H9 (cell line): ENCODE measurements at regions not wholly inside any gene's neighbourhood (a gene's known extent, or its start where the extent isn't known, plus 50 kb on each side); places are given as distances from the start of the nearest gene placed in this dataset.

Source experiments
- DNase-seq: peaks from one replicate; pipeline ENCODE4 v3.0.0-alpha.2; 2017
- H2AFZ ChIP-seq: one replicate; pipeline ENCODE4 v1.6.1; 2013; ENCODE audit warnings: mild to moderate bottlenecking, low read length, control low read depth, moderate library complexity
- H2AK5ac ChIP-seq: 2 replicates; pipeline ENCODE4 v1.6.1; 2013; ENCODE audit warnings: low read length, control low read depth, mixed read lengths; ENCODE audit not compliant: insufficient read length
- H2BK120ac ChIP-seq: one replicate; pipeline ENCODE4 v1.6.1; 2013; ENCODE audit warnings: low read depth, mild to moderate bottlenecking, low read length, control low read depth, inconsistent platforms; ENCODE audit not compliant: poor library complexity, severe bottlenecking
- H2BK12ac ChIP-seq: 2 replicates; pipeline ENCODE4 v1.6.1; 2013; ENCODE audit warnings: low read length, control low read depth, mixed read lengths, low read depth; ENCODE audit not compliant: insufficient read length
- H2BK15ac ChIP-seq: 2 replicates; pipeline ENCODE4 v1.6.1; 2013; ENCODE audit warnings: low read depth, low read length, control low read depth
- H2BK20ac ChIP-seq: one replicate; pipeline ENCODE4 v1.6.1; 2013; ENCODE audit warnings: low read depth, mild to moderate bottlenecking, low read length, control low read depth, inconsistent platforms; ENCODE audit not compliant: poor library complexity, severe bottlenecking
- H2BK5ac ChIP-seq: 2 replicates; pipeline ENCODE4 v1.6.1; 2013; ENCODE audit warnings: low read length, control low read depth, mixed read lengths; ENCODE audit not compliant: insufficient read length
- H3K14ac ChIP-seq: 2 replicates; pipeline ENCODE4 v1.6.1; 2013; ENCODE audit warnings: low read length, control low read depth; ENCODE audit not compliant: insufficient read depth
- H3K18ac ChIP-seq: 2 replicates; pipeline ENCODE4 v1.6.1; 2013; ENCODE audit warnings: low read depth, mild to moderate bottlenecking, mixed read lengths, low read length, control low read depth; ENCODE audit not compliant: insufficient read length
- H3K23ac ChIP-seq: 2 replicates; pipeline ENCODE4 v1.6.1; 2013; ENCODE audit warnings: low read length, control low read depth, mixed read lengths, low read depth; ENCODE audit not compliant: insufficient read length
- H3K23me2 ChIP-seq: 2 replicates; pipeline ENCODE4 v1.6.1; 2013; ENCODE audit warnings: low read depth, mild to moderate bottlenecking, mixed read lengths, low read length, control low read depth; ENCODE audit not compliant: insufficient read length, poor library complexity, severe bottlenecking
- H3K27ac ChIP-seq: 2 replicates; pipeline ENCODE4 v1.5.1; 2013; ENCODE audit warnings: low read length, control low read depth, mixed read lengths, low read depth; ENCODE audit not compliant: insufficient read length
- H3K27me3 ChIP-seq: 2 replicates; pipeline ENCODE4 v1.6.1; 2013; ENCODE audit warnings: low read length, control low read depth, inconsistent platforms; ENCODE audit not compliant: insufficient read depth
- H3K4ac ChIP-seq: 2 replicates; pipeline ENCODE4 v1.6.1; 2013; ENCODE audit warnings: low read depth, mild to moderate bottlenecking, control low read depth, inconsistent platforms, low read length, moderate library complexity
- H3K4me1 ChIP-seq: 2 replicates; pipeline ENCODE4 v1.6.1; 2013; ENCODE audit warnings: low read length, control low read depth, inconsistent platforms; ENCODE audit not compliant: insufficient read depth
- H3K4me2 ChIP-seq: 2 replicates; pipeline ENCODE4 v1.6.1; 2013; ENCODE audit warnings: low read length, control low read depth, mixed read lengths; ENCODE audit not compliant: insufficient read length, insufficient read depth
- H3K56ac ChIP-seq: 2 replicates; pipeline ENCODE4 v1.6.1; 2013; ENCODE audit warnings: low read depth, mild to moderate bottlenecking, mixed read lengths, low read length, control low read depth; ENCODE audit not compliant: insufficient read length
- H3K79me1 ChIP-seq: 2 replicates; pipeline ENCODE4 v1.6.1; 2013; ENCODE audit warnings: low read depth, mild to moderate bottlenecking, moderate library complexity, low read length, control low read depth, inconsistent platforms; ENCODE audit not compliant: insufficient read depth, poor library complexity, severe bottlenecking
- H3K79me2 ChIP-seq: 2 replicates; pipeline ENCODE4 v1.6.1; 2013; ENCODE audit warnings: low read length, control low read depth, inconsistent platforms; ENCODE audit not compliant: insufficient read depth
- H3K9ac ChIP-seq: 2 replicates; pipeline ENCODE4 v1.6.1; 2013; ENCODE audit warnings: low read length, control low read depth, mixed read lengths; ENCODE audit not compliant: insufficient read length; ENCODE audit errors: extremely low read depth
- H3K9me3 ChIP-seq: one replicate; pipeline ENCODE4 v1.6.1; 2013; ENCODE audit warnings: low read depth, low read length, inconsistent platforms; ENCODE audit not compliant: control insufficient read depth
- H3T11ph ChIP-seq: one replicate; pipeline ENCODE4 v1.6.1; 2013; ENCODE audit warnings: mild to moderate bottlenecking, low read length, control low read depth, inconsistent platforms
- H4K20me1 ChIP-seq: one replicate; pipeline ENCODE4 v1.6.1; 2013; ENCODE audit not compliant: control insufficient read depth, insufficient read length, insufficient read depth
- H4K5ac ChIP-seq: 2 replicates; pipeline ENCODE4 v1.6.1; 2013; ENCODE audit warnings: low read depth, mild to moderate bottlenecking, mixed read lengths, low read length, control low read depth; ENCODE audit not compliant: insufficient read length
- H4K8ac ChIP-seq: replicated peaks from 2 replicates; pipeline ENCODE4 v1.6.1; 2013; ENCODE audit warnings: low read length, control low read depth, mixed read lengths, low read depth; ENCODE audit not compliant: insufficient read length
- H4K91ac ChIP-seq: 2 replicates; pipeline ENCODE4 v1.6.1; 2013; ENCODE audit warnings: low read depth, mild to moderate bottlenecking, moderate library complexity, mixed read lengths, low read length, control low read depth; ENCODE audit not compliant: insufficient read length
- H3K27ac Mint-ChIP-seq, 3 experiments: 2 replicates in 2 of 3; 3 replicates in 1 of 3; pipeline ENCODE4 v1.8.0; 2020 to 2021; ENCODE audit warnings: mixed read lengths in 3 of 3, mild to moderate bottlenecking in 1 of 3, moderate library complexity in 1 of 3
- H3K27me3 Mint-ChIP-seq: 2 replicates; pipeline ENCODE4 v1.8.0; 2021; ENCODE audit warnings: low read depth, mild to moderate bottlenecking, moderate library complexity, mixed read lengths
- H3K36me3 Mint-ChIP-seq, 3 experiments: 2 replicates in 2 of 3; 3 replicates in 1 of 3; pipeline ENCODE4 v1.8.0; 2020 to 2021; ENCODE audit warnings: low read depth in 3 of 3, mixed read lengths in 3 of 3; ENCODE audit not compliant: insufficient read depth in 1 of 3
- H3K4me1 Mint-ChIP-seq, 2 experiments: 2 replicates each; pipeline ENCODE4 v1.8.0; 2020; ENCODE audit warnings: mixed read lengths in 2 of 2
- H3K4me3 Mint-ChIP-seq, 2 experiments: 2 replicates in 1 of 2; 3 replicates in 1 of 2; pipeline ENCODE4 v1.8.0; 2020 to 2021; ENCODE audit warnings: mild to moderate bottlenecking in 2 of 2, mixed read lengths in 2 of 2, moderate library complexity in 1 of 2
- H3K9me3 Mint-ChIP-seq, 2 experiments: 2 replicates in 1 of 2; 3 replicates in 1 of 2; pipeline ENCODE4 v1.8.0; 2020; ENCODE audit warnings: mild to moderate bottlenecking in 2 of 2, mixed read lengths in 2 of 2, moderate library complexity in 1 of 2
- WGBS: extraction: QIAGEN DNeasy Blood & Tissue Kit; methylation state at CpG from one replicate; pipeline ENCODE4 v1.1.7; 2013; ENCODE audit warnings: missing lambda C conversion rate, low lambda C conversion rate, mixed read lengths; ENCODE audit not compliant: insufficient read length; ENCODE audit errors: extremely low coverage; 5-methylcytosine and 5-hydroxymethylcytosine counted together
- TF ChIP-seq, protein P1 (sequence below): fragments of 200-600 bp; sonication (generic); conservative IDR thresholded peaks from 3 replicates; pipeline ENCODE4 v1.8.0; 2021; ENCODE audit warnings: antibody characterized with exemption, mild to moderate bottlenecking

DNA sequence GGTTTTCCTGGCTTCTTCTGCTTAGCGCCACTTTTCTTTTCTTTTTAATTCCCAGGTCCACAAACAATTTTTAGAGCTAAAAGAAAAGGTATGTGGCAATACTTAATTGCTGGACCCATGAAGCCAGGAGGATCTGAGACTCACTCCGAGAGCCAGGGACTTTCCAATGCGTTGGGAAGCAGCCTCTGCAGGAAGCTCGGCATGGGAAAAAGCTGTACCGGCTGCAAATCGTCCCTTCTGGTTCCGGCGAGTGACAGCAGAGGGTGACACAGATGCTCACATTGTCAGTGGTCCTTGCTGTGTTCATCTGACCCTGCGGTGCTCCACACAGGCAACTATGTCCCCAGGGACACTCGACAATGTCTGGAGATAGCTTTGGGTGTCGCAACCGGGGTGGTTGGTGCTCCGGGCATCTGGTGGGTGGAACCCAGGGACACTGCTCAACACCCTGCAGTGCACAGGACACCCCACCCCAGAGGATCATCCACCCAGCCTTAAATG is 164.0 kb downstream of the PRKX start:
- Histone ChIP-seq H2BK120ac (no peak overlapping the region), H3K27ac (no peak overlapping the region), H3T11ph (no peak overlapping the region), H4K5ac (no peak overlapping the region), H2AK5ac (no peak overlapping the region), H2BK15ac (no peak overlapping the region), H3K56ac (no peak overlapping the region), H4K91ac (no peak overlapping the region), H2BK12ac (no peak overlapping the region), H3K18ac (peak overlapping the region; percentile 53), H4K20me1 (no peaks in the 10 kb centered on the region), H3K9ac (no peak overlapping the region), H2BK20ac (no peak overlapping the region), H3K23me2 (no peaks in the 10 kb centered on the region), H3K23ac (no peak overlapping the region), H3K79me2 (no peaks in the 10 kb centered on the region), H4K8ac (no peak overlapping the region), H3K27me3 (no peaks in the 10 kb centered on the region), H3K14ac (no peak overlapping the region), H3K79me1 (no peaks in the 10 kb centered on the region), H3K4me1 (no peaks in the 10 kb centered on the region), H2AFZ (no peak overlapping the region), H3K4me2 (no peak overlapping the region), H3K4ac (no peak overlapping the region), H3K9me3 (no peaks in the 10 kb centered on the region), H2BK5ac (no peak overlapping the region)
- Mint-ChIP-seq H3K27me3 (peaks cover 11% of the 10 kb centered on the region), H3K36me3 (no peaks in the 10 kb centered on the region), H3K27ac (no peak overlapping the region), H3K4me3 (peak overlapping the region in 1 of 2 experiments; percentile 48; a peak in 2 of 5 replicates), H3K4me1 (peaks cover 22 to 23% of the 10 kb centered on the region in 2 experiments), H3K9me3 (0 out of 5 replicates have a peak, but pooled peaks cover 0 to 3% of the 10 kb centered on the region in 2 experiments)
- WGBS, result no CpG with 5 or more reads among the region's 13 CpGs
- TF ChIP-seq, protein P1, sequence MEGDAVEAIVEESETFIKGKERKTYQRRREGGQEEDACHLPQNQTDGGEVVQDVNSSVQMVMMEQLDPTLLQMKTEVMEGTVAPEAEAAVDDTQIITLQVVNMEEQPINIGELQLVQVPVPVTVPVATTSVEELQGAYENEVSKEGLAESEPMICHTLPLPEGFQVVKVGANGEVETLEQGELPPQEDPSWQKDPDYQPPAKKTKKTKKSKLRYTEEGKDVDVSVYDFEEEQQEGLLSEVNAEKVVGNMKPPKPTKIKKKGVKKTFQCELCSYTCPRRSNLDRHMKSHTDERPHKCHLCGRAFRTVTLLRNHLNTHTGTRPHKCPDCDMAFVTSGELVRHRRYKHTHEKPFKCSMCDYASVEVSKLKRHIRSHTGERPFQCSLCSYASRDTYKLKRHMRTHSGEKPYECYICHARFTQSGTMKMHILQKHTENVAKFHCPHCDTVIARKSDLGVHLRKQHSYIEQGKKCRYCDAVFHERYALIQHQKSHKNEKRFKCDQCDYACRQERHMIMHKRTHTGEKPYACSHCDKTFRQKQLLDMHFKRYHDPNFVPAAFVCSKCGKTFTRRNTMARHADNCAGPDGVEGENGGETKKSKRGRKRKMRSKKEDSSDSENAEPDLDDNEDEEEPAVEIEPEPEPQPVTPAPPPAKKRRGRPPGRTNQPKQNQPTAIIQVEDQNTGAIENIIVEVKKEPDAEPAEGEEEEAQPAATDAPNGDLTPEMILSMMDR, result no peak
- no peak for DNase-seq
